Heart left ventricle (tissue), 13 donors: ENCODE measurements at regions not wholly inside any gene's neighbourhood (a gene's known extent, or its start where the extent isn't known, plus 50 kb on each side); places are given as distances from the start of the nearest gene placed in this dataset.

Source experiments
- POLR2A ChIP-seq, 2 donors: fragments of 450-650 bp; IDR thresholded peaks; one replicate each; pipeline ENCODE4 v1.6.1; 2017; ENCODE audit warnings: antibody characterized with exemption in 2 of 2, mild to moderate bottlenecking in 2 of 2, moderate library complexity in 2 of 2
- TF ChIP-seq, protein P1 (sequence below), 12 donors: fragments of 200-600 bp; sonication (generic) in 4 of 12; IDR thresholded peaks; one replicate each; pipeline versions ENCODE4 v1.5.0 to v1.8.0; 2018 to 2022; ENCODE audit warnings: antibody characterized with exemption in 12 of 12, mild to moderate bottlenecking in 5 of 12
- donor health status: ischemic (EF 13 %, LVEDD 7.1; RV severe dilation, severe dysfunction).
- donor health status: DM: no; HTN: yes; CAD: no.
- donor health status: DM: no; HTN: no; CAD: no.
- donor health status: ischemic (EF 25% LVEDD 6.9; RV normal size, moderate dysfunction).
- donor health status: ischemic (EF 25% LVEDD 5.7; RV mildly dilated, moderate dysfunction).
- donor health status: ischemic (EF 35%, LVEDD 5.7; RV mildly dilated, moderate dysfunction).
- donor health status: nonischemic (EF 11% LVEDD 7.7; RV severe dilation, severe dysfunction).
- donor health status: DM: yes; HTN: yes; CAD: no.
- donor health status: PGD.
- donor health status: ischemic (EF 29% LVEDD 5.4; RV normal size, mild dysfunction).
- donor health status: nonischemic (EF 23%, LVEDD 6.1; RV moderate dilation, normal function).

- no peak for TF ChIP-seq POLR2A (IDR thresholded peaks at IDR 0.05)
- TF ChIP-seq, protein P1, sequence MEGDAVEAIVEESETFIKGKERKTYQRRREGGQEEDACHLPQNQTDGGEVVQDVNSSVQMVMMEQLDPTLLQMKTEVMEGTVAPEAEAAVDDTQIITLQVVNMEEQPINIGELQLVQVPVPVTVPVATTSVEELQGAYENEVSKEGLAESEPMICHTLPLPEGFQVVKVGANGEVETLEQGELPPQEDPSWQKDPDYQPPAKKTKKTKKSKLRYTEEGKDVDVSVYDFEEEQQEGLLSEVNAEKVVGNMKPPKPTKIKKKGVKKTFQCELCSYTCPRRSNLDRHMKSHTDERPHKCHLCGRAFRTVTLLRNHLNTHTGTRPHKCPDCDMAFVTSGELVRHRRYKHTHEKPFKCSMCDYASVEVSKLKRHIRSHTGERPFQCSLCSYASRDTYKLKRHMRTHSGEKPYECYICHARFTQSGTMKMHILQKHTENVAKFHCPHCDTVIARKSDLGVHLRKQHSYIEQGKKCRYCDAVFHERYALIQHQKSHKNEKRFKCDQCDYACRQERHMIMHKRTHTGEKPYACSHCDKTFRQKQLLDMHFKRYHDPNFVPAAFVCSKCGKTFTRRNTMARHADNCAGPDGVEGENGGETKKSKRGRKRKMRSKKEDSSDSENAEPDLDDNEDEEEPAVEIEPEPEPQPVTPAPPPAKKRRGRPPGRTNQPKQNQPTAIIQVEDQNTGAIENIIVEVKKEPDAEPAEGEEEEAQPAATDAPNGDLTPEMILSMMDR (IDR thresholded peaks at IDR 0.05), result no peak
Measured at GRCh38 chr17:71383091-71383490, 737.7 kb upstream of the SOX9 start.
